HT-29 (cell line): ENCODE measurements at regions not wholly inside any gene's neighbourhood (a gene's known extent, or its start where the extent isn't known, plus 50 kb on each side); places are given as distances from the start of the nearest gene placed in this dataset.

Experiments
- DNase-seq: peaks from one replicate; pipeline ENCODE4 v3.0.0-alpha.2; 2015; ENCODE audit warnings: low spot score

DNA sequence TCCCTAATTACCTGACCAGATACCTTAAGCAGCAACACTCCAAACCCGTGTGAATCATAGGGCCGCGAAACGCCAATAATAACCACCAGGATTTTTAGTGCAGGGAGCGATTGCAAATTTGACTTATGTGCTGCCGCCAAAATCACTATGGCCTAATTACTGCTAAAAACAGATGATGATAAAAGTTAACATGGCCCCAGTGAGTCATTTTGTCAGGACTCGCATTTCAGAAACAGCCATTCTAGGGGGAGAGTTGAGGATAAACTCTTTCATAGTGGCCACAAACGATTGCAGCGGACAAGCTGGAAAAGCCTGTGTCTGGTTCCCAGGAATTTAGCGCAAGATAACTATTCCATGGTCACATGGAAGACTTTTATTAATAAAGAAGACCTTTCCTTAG, 103.4 kb downstream of the HLX start:
- DNase-seq = no peak

DNA sequence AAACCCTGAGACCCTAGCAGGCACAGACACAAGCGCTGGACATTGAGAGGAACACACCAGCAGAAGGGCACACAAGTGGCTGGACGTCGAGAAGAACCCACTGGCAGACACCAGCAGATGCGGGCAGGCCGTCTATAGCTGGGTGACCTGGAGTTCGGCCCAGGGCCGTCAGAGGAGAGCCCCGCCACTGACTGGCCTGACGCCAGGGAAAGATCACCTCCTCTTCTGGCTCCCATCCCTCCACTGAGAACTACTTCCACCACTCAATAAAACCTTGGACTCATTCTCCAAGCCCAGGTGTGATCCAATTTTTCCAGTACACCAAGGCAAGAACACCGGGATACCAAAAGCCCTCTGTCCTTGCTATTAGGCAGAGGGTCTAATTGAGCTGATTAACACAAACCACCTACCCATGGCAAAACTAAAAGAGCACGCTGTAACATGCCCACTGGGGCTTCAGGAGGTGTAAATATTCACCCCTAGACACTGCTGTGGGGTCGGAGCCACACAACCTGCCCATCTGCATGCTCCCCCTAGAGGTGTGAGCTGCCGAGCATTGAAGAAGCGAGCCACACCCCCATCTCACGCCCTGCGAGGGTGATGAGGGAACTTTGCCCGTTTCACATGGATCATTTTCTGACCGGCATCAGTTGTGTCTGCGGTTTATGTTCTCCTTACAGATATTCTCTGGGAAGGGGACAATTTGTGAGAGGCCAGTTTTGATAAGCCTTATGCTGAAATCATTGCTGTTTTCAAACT, 104.8 kb downstream of the HLX start:
- peak; percentile 10 for DNase-seq

DNA sequence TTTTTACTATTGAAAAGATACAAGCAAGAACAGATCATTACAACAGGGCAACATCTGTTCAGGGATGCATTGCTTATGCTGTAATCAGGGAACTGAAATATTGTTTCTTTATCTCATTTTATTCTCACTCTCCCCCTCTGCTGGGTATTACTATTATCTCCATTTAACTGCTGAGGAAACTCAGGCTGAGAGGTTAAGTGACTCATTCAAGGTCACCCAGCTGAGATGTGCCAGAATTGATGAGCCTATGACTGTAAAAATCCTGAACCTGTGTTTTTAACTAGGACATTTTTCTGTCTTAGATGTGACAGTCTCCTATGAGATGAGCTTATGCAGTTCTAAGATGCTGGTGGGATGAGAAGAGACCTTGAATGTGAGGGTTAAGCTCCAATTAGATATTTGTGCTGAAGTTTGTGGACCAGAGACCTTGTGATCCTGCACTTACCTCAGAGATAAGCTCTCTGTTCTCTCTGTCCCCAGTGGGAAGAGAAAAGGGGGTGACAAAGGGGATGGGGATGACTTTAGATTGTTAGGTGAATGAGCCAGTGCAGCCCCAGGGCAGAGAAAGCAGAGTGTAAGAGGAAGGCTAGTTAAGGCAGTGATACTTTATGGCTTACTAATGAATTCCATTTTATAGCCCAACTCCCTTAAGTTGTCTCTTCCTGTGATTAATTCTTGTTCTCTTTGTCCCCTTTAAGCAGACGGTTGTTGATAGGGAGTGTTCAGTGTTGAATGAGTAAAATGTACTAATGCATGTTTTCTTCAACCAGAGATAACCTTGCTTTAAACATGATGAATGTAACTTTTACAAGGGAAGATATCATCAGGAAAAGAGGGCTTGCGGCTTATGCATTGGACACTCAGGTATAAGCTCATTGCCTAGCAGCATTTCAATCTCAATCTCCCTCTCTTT, 111.4 kb downstream of the HLX start:
- no peak for DNase-seq

DNA sequence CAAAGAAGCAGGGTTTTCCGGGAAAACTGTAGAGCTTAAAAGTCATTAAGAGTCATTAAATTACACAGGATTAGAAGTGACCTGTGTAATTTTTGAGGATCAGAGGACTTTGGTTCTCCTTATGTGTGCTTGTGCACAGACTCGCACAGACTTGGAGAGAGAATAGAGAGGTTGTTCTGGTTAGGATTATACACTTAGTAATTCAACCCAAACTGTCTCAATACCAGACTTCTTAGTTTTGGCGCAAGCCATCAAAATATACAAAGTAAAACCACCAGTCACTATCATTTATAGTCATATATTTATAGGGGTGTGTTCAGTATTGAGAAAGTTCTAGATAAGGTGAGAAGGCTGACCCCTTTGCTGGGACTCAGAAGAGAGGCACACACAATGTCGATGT, 112.3 kb downstream of the HLX start:
- DNase-seq = no peak

DNA sequence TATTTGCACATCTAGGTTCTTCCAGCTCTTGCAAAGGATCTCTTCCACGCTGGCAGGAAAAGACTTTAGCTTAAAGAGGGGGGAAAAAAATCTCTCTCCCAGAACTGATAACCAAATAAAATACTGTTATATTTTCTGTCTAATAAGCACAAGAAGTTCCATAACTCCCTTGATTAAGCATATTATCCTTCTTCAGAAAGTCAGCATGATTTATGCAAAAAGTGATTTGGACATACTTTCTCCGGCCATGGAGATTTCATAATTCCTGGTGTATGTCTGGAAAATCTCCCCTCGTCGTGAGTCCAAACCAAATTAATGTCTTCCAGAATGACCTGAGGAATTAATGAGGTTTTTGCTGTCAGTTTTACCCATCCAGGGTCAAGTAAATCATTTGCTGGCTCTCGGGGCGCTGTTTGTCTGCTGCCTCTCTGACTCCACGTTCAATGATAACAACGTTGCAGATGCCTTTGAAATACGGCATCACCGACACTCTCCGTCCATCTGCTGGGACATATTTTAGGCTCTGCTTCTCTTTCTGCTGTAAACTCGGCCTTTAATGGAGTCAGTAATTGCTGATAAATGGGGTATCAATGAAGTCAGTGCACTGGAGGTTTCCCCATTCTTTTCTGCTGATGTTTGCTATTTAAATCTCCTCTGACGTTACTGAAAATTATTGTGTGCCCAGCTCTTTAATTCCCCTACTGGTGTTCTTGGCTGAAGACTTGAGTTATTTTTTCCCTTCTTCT, 112.9 kb downstream of the HLX start:
- no peak for DNase-seq

DNA sequence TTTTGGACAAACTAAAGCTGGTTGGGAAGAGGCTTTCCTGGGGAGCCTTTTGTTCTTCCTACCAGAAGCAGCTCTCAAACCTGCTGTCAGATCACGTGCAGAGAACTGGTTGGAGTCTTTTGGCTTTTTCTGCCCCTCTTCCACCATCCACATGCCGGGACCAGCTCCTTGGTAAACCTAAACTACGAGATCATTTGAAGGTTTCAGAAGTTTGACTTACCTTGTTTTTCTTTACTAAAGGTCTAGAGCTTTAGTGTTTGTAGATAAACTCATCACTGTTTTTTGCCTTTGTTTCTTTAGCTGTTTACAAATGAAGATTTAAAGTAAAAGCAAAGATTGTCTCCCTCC, 113.4 kb downstream of the HLX start:
- no peak for DNase-seq

DNA sequence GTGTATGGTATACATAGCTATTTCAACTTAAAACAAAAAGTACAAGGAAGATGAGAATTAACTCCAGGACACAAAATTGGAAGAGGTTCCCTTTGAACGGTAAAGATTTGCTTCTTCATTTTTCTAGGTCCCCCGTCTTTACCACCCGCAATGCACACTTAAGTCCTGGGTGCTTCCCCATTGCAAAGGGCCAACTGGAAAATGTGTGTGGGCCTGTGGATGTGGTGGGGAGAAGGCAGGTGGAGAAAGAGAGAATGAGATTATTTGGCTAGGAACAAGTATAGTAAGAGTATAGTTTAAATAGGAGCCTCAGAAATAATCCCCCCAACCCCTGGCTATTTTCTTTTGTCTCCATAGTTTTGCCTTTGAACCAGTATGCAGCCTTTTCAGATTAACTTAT, 115.4 kb downstream of the HLX start:
- no peak for DNase-seq

DNA sequence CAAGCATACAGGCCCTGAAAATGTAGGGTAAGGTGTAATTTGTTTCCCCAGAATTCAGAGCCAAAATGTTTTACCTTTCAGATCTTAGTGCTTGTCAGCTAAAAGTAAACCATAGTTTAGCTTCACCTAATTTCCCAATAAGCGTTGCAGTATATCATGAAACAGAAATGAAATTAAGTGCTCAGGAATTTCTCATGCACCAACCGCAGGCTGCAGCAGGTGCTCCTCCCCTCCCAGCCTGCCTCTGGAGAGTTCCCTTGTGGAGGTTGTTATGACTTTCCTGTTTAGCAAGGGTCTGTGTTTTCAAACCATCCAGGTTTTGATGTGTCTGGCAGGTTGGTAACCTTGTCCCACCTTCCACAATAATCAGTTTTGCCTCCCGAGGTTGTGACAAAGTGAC, 118.5 kb downstream of the HLX start:
- DNase-seq = no peak

DNA sequence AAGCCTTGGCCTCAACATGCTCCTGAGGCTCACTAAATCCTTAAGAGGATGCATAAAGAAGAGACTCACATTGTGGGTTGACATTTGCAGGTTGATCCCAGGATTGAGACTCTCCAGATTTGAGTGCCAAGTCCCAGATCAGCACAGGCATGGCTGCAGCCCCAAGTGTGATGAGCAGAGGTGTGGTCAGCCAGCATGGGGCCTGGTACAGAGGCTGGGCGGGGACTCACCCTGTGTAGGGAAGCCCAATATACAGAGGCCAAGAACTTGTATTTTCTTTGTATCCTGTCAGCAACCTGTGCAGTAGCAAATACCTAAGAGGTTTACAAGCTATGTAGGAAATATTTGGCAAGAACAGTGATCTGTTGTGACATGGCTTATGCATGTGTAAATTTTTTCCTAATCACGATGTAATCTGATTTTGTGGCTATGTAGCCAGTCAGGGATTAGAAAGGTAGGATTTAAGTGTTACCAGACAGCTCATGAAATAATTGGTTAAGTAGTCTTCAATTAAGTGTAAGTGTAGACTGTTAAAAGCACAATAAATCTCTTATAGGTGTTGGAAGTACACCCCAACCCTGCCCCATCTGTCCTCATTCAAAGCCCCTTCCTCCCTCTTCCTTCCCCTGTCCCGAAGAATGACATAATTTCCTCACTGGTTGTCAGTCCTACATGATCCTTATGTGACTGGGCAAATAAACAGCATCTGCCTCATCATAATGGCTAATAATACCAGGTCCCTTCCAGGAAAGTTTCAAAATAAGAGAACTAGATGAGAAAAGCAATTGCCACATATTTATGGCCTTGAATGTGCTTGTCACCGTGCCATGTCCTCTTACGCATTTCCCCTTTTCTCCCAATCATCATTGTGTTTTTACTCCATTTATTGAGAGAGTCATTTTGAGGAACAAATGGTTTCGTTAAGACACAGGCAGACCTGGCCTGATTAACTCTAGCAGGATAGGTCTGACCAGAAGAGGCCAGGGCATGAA, 120.9 kb downstream of the HLX start:
- DNase-seq = no peak

DNA sequence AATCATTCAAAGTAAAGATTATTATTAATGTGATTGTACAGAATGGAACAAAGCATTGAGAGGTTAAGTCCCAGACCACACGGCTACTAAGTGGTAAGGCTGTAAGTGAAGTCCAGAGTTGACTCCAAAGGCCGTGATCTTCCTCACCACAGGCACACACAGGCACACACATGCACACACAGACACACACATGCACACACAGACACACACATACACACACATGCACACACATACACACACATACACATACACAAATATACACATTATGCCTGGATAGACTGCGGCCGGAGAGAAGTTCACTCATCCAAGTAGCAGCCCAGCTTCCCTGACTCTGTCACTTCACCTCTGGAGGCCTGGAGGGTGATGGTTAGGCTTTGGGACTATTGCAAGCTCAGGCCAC, 121.9 kb downstream of the HLX start:
- no peak for DNase-seq

DNA sequence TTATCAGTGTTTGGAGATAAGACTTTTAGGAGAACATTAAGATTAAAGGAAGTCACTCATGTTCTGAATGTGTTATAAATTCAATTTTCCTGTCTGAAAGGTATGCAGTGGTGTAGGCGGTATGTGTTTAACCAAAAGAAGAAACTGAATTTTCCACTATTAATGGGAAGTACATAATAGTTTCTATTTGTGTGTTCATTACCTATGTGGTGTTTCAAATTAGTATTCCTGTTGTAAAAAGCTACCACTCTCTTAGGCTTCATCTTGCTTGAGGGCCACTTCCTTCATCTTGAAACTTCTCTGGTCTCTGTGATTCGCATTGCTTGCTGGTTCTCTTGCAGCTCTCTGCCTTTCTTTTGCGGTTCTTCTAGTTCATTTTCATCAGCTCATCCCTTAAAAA, 123.4 kb downstream of the HLX start:
- no peak for DNase-seq

DNA sequence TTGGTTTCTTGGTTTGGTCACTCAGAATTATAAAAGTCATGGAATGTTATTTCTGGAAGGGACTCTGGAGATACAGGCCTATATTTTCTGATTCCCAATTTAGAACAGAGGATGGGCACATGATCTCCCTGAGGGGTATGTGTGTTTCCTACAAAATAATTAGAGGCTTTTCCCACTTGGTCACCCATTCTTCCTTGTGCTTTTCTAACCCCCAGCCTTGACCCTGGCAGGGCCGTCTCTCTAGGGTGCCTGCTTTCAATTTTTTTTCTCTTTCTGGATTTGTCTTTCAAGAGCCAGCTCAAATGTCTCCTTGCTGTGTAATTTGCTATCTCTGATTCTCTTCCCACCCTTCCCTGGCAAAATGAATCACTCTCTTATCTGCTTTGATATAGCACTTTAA, 131.9 kb downstream of the HLX start:
- DNase-seq = no peak

DNA sequence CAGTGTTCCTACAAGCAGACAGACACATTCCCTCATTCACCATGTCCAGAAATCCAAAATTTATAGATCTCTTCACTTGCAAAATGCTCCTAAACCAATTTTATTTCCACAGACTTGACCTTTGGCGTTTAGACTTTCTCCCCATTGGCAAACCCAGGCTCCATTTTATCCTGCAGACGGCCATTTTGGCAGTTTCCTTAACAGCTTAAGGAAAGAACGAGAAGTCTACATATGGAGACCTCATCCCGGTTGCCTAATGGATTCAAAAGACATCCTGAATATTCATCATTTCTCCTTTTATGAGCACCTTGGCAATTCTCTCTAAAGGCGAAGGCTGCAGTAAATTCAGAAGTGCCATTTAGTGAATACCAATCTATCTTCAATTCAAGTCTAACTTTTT, 132.9 kb downstream of the HLX start:
- no peak for DNase-seq

DNA sequence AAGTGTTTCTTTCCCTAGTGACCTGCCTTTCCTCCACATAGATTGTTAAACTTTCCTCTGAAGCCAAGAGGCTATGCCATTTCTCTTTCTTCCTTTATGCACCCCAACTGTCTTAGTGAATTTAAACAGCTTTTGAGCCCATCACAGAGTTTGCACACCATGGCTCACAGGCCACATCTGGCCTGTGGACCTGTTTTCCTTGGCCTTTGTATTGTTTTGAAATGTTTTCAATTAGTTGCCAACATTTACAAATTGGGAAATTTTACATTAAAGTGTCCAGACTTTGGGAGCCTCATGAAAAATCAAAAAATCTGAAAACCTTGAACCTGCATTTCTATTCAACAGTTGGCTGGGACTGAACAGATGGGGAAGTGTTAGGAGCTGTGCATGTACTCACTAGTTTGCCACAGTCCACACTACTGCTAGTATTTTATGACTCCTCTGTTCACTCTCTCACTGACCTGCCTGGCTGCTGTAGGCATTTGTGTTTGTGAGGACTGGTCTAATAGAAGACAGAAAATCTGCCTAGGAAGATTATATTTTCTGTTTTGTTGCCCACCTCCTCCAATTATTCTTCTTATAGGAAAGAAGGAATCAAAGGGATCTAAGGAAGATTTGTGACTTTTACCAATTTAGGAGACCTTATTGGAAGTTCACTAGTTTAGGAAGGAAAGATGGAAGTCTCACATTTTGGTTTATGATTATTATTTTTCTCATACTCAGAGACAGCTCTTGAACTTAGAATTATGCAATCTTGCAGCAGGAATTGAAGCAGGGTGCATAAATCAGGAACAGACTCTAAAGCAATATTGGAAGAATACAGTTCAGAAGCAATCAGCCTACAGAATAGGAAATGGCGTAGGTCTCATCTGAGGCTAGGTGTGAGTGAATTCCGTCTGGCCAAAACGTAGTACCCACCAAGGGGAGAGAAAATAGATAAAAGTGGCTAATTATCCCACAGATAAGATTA, 134.7 kb downstream of the HLX start:
- DNase-seq = no peak

DNA sequence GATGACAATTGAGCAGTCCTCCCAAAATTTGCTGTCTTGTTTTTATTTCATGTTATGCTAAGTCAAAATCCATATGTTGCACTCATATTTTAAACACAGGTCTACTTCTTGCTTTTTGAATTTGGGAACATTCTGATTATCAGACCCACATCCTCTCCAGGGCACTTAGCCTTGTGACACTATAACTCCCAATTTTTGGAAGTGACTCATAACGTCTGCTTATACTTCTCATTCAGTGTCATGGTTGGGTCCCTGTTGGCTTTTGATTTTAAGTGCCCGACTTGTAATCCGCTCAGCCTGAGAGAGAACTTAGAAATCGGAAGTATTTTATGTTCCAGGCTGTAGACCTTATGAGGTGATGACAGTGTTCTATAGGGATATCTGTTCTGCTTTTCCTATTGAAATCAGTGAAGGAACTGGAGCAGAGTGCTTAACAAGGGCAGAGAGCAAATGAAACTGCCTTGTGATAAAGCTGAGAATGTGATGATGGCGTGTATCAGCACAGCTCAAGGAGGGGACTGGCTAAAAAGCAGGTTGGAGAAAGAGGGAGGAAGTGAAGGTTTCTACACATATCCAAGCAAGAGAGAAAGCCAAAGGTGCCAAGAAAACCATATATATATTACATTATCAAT, 136.0 kb downstream of the HLX start:
- no peak for DNase-seq

DNA sequence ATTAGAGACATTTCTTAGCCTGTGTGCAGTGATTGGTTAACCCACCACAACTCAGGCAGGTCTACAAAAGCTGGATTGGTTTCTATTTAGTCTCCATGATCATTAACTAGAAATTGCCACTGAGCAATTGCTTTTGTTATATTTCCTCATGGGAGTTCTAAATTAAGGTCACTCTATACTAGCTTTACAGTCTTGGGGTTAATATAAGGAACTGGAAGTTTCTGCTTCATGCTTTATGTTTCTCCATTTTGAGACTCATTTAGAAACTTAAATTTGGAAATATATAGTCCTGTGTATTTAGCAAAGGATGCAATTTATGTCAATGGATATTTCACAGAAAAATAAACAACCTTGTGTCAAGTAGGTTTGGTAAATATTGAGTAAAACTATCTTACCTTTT, 137.5 kb downstream of the HLX start:
- DNase-seq = no peak

DNA sequence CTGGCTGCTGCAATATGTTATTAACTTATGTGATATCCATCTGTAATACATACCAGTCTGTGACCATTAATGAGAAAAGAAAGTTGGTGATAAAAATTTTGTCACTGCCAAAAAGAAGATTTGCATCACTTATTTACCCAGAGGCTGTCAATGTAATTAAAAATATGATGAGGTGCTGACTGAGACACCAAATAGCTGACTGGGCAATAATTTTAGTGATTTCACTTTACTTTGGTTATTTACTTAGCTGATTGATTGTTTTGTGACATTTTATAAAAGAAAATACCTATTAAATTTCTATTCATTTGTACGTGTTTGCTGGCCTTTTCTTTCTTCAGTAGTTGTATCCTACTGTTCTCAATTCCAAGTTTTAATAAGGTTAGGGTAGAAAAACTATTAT, 139.2 kb downstream of the HLX start:
- no peak for DNase-seq

DNA sequence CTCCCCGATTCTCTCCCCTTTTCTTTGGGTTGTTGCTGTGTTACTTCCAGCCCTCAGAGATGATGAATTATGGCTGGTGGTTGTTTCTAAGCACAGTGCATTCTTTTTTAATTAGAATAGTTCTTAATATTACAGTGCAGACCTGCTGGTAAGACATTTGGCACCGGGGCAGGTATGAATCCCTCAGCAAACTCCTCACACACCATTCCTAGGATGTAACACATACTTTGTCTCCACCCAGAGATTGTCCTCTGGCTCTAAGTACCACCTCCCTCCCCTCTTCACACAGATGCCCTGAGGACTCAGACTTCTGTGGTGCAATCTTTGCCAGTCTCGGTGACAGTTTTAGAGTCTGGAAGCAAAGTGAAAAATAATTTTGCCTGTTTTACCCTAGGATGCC, 143.1 kb downstream of the HLX start:
- DNase-seq = no peak

DNA sequence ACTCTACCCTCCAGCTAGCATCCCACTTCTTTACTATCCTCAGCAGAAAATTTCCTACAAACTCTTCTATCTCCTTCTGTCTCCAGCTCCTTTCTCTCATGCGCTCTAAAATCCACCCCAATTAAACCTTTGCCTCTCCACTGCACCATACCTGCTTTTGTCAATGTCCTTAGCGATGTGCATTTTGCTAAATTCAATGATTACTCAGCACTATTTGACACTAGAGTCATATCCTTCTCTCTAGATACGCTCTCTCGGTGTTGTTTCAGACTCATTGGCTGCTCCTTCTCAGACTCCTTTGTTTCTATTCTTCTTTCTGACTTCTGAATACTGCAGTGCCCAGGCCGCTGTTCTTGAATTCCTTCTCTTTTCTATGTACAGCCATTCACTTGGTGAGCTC, 144.2 kb downstream of the HLX start:
- DNase-seq = no peak

DNA sequence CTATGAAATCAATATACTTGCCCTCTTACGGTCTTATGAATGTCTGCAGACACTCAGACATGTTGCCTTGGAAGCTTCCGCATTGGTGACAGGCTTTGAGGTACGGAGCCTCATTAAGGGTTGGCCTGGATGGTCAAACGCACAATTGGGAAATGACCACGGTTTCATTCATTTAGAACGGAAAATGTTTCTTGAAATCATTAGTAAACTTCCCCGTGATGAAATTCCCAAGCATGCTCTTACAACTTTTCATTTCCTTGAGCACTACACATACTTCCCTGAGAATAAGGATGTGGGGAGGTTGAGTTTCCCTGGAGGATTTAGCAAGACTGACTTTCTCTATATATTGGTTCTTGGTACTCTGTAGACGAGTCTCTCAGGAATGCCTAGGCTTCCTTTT, 146.3 kb downstream of the HLX start:
- DNase-seq = no peak
